DOHH2 (cell line): ENCODE measurements at regions not wholly inside any gene's neighbourhood (a gene's known extent, or its start where the extent isn't known, plus 50 kb on each side); places are given as distances from the start of the nearest gene placed in this dataset.

Source experiments
- H3F3A ChIP-seq: fragments of 200-600 bp; sonication (generic), shearing (Covaris generic); 2 replicates; pipeline ENCODE4 v1.6.0; 2016; ENCODE audit warnings: antibody characterized with exemption, mild to moderate bottlenecking; ENCODE audit not compliant: control insufficient read depth, insufficient read depth
- H3K27ac ChIP-seq: fragments of 200-600 bp; sonication (generic); 2 replicates; pipeline ENCODE4 v1.5.1; 2014; ENCODE audit warnings: low read depth, mild to moderate bottlenecking, low read length, moderate library complexity
- H3K27me3 ChIP-seq: fragments of 200-600 bp; sonication (generic); 2 replicates; pipeline ENCODE4 v1.6.1; 2014; ENCODE audit warnings: mild to moderate bottlenecking, low read length, mixed read lengths; ENCODE audit not compliant: control insufficient read depth
- H3K36me3 ChIP-seq: fragments of 200-600 bp; sonication (generic); 2 replicates; pipeline ENCODE4 v1.6.1; 2014; ENCODE audit warnings: mild to moderate bottlenecking, low read length, moderate library complexity, mixed read lengths; ENCODE audit not compliant: control insufficient read depth
- H3K4me1 ChIP-seq: fragments of 200-600 bp; sonication (generic); 2 replicates; pipeline ENCODE4 v1.6.1; 2014; ENCODE audit warnings: mild to moderate bottlenecking, low read length, mixed read lengths; ENCODE audit not compliant: control insufficient read depth
- H3K4me2 ChIP-seq: fragments of 200-600 bp; sonication (generic); 2 replicates; pipeline ENCODE4 v1.6.0; 2014; ENCODE audit warnings: mild to moderate bottlenecking, low read length, moderate library complexity
- H3K4me3 ChIP-seq: fragments of 200-600 bp; sonication (generic); 2 replicates; pipeline ENCODE4 v1.5.1; 2014; ENCODE audit warnings: mild to moderate bottlenecking, low read length, mixed read lengths
- H3K79me2 ChIP-seq: fragments of 200-600 bp; sonication (generic); 2 replicates; pipeline ENCODE4 v1.6.1; 2014; ENCODE audit warnings: mild to moderate bottlenecking, low read length, mixed read lengths; ENCODE audit not compliant: control insufficient read depth
- H3K9me2 ChIP-seq: fragments of 200-600 bp; sonication (generic); replicated peaks from 2 replicates; pipeline ENCODE4 v1.6.1; 2014; ENCODE audit warnings: mild to moderate bottlenecking, low read length, mixed read lengths; ENCODE audit not compliant: control insufficient read depth
- H3K9me3 ChIP-seq: fragments of 200-600 bp; sonication (generic); 2 replicates; pipeline ENCODE4 v1.6.1; 2014; ENCODE audit warnings: antibody characterized with exemption, low read length, mixed read lengths; ENCODE audit not compliant: control insufficient read depth, insufficient read depth
- H4K20me1 ChIP-seq: fragments of 200-600 bp; sonication (generic); 2 replicates; pipeline ENCODE4 v1.6.0; 2014; ENCODE audit warnings: low read depth, mild to moderate bottlenecking, antibody characterized with exemption, low read length, moderate library complexity; ENCODE audit not compliant: control insufficient read depth, insufficient read depth
- CTCF ChIP-seq: fragments of 200-600 bp; sonication (generic); IDR thresholded peaks from one replicate; pipeline ENCODE4 v1.5.1; 2014; ENCODE audit warnings: antibody characterized with exemption, mild to moderate bottlenecking, low read depth, low read length; ENCODE audit not compliant: poor library complexity, severe bottlenecking
- EZH2phosphoT487 ChIP-seq: fragments of 200-600 bp; sonication (generic); IDR thresholded peaks from 2 replicates; pipeline ENCODE4 v1.6.1; 2017; ENCODE audit warnings: borderline replicate concordance, mild to moderate bottlenecking, antibody characterized with exemption, low read length, moderate library complexity, mixed read lengths

- Histone ChIP-seq H3F3A (no peaks in the 10 kb centered on the region), H3K27ac (no peak overlapping the region), H3K79me2 (no peaks in the 10 kb centered on the region), H3K4me1 (no peaks in the 10 kb centered on the region), H3K9me2 (no peaks in the 10 kb centered on the region), H3K36me3 (no peaks in the 10 kb centered on the region), H4K20me1 (no peaks in the 10 kb centered on the region), H3K27me3 (no peaks in the 10 kb centered on the region), H3K9me3 (no peaks in the 10 kb centered on the region), H3K4me2 (no peak overlapping the region), H3K4me3 (no peak overlapping the region)
- TF ChIP-seq CTCF (no peak), EZH2phosphoT487 (no peak)
Measured at GRCh38 chr4:132981611-132982010, 167.5 kb upstream of the PCDH10 start.

DNA sequence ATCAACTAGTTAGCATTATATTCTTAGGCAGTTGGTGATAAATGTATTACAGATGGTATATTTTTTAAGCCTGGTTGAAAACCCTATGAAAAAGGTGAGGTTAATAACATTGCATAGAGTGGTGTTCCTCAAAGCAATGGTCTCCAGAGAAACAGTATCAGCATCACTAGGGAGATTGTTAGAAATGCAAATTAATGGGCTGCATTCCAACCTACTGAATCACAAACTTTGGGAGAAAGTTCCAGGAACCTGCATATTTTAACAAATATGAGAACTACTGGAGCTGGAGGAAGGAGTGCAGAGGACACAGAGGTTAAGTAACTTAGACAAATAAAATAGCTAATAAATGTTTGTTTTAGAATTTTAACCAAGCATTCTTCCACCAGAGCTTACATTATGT lies 166.9 kb upstream of the PCDH10 start:
- no peaks in the 10 kb centered on the region for H3F3A ChIP-seq
- H4K20me1 ChIP-seq: no peaks in the 10 kb centered on the region
- H3K4me1 ChIP-seq: no peaks in the 10 kb centered on the region
- H3K9me3 ChIP-seq: no peaks in the 10 kb centered on the region
- TF ChIP-seq CTCF: no peak
- no peak for TF ChIP-seq EZH2phosphoT487
- no peak overlapping the region for H3K27ac ChIP-seq
- H3K79me2 ChIP-seq: no peaks in the 10 kb centered on the region
- H3K9me2 ChIP-seq: no peaks in the 10 kb centered on the region
- H3K4me3 ChIP-seq: no peak overlapping the region
- no peak overlapping the region for H3K4me2 ChIP-seq
- H3K36me3 ChIP-seq: no peaks in the 10 kb centered on the region
- no peaks in the 10 kb centered on the region for H3K27me3 ChIP-seq

- Histone ChIP-seq H3K79me2 (no peaks in the 10 kb centered on the region), H3K9me3 (no peaks in the 10 kb centered on the region), H3K4me1 (no peaks in the 10 kb centered on the region), H3K9me2 (no peaks in the 10 kb centered on the region), H4K20me1 (no peaks in the 10 kb centered on the region), H3K4me2 (no peak overlapping the region), H3K27ac (no peak overlapping the region), H3K4me3 (no peak overlapping the region), H3K27me3 (no peaks in the 10 kb centered on the region), H3K36me3 (no peaks in the 10 kb centered on the region), H3F3A (no peaks in the 10 kb centered on the region)
- no peak for TF ChIP-seq CTCF
- no peak for TF ChIP-seq EZH2phosphoT487
Measured at GRCh38 chr4:132991111-132991510, 158.0 kb upstream of the PCDH10 start.

DNA sequence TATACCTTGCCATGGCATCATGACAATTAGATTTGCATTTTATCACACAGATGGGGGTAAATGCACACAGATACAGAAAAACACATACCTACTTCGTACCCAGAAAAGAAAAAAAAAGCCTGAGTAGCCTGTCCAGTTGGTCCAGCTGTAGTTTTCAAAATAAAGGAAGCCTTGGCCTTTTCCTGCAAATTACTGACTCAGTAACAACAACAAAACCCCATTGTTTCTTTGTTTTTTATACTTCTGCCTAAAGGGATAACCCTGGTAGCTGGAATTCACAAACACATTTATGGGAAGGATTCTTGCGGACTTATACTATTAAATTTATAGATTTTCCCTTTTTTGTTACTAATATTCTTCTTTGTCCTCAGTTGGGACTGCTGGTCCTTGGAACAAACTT lies 156.4 kb upstream of the PCDH10 start:
- Histone ChIP-seq H3K9me2 (no peaks in the 10 kb centered on the region), H3K4me3 (no peak overlapping the region), H4K20me1 (no peaks in the 10 kb centered on the region), H3K4me1 (no peaks in the 10 kb centered on the region), H3K27ac (no peak overlapping the region), H3K79me2 (no peaks in the 10 kb centered on the region), H3K4me2 (no peak overlapping the region), H3K36me3 (no peaks in the 10 kb centered on the region), H3K27me3 (no peaks in the 10 kb centered on the region), H3F3A (no peaks in the 10 kb centered on the region), H3K9me3 (no peaks in the 10 kb centered on the region)
- TF ChIP-seq EZH2phosphoT487: no peak
- no peak for TF ChIP-seq CTCF
